ENCODE measurements at regions not wholly inside any gene's neighbourhood (a gene's known extent, or its start where the extent isn't known, plus 50 kb on each side); places are given as distances from the start of the nearest gene placed in this dataset.
"Not testable (repeated sequence)": the region's sequence is repeated elsewhere in the genome, so short reads cannot be mapped to it uniquely, and the experiment has no call there.

- TF ChIP-seq, protein P1, sequence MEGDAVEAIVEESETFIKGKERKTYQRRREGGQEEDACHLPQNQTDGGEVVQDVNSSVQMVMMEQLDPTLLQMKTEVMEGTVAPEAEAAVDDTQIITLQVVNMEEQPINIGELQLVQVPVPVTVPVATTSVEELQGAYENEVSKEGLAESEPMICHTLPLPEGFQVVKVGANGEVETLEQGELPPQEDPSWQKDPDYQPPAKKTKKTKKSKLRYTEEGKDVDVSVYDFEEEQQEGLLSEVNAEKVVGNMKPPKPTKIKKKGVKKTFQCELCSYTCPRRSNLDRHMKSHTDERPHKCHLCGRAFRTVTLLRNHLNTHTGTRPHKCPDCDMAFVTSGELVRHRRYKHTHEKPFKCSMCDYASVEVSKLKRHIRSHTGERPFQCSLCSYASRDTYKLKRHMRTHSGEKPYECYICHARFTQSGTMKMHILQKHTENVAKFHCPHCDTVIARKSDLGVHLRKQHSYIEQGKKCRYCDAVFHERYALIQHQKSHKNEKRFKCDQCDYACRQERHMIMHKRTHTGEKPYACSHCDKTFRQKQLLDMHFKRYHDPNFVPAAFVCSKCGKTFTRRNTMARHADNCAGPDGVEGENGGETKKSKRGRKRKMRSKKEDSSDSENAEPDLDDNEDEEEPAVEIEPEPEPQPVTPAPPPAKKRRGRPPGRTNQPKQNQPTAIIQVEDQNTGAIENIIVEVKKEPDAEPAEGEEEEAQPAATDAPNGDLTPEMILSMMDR (IDR thresholded peaks at IDR 0.05; ENCODE audit: insufficient read depth, low read length), result not testable (repeated sequence)
- TF ChIP-seq, protein P2, sequence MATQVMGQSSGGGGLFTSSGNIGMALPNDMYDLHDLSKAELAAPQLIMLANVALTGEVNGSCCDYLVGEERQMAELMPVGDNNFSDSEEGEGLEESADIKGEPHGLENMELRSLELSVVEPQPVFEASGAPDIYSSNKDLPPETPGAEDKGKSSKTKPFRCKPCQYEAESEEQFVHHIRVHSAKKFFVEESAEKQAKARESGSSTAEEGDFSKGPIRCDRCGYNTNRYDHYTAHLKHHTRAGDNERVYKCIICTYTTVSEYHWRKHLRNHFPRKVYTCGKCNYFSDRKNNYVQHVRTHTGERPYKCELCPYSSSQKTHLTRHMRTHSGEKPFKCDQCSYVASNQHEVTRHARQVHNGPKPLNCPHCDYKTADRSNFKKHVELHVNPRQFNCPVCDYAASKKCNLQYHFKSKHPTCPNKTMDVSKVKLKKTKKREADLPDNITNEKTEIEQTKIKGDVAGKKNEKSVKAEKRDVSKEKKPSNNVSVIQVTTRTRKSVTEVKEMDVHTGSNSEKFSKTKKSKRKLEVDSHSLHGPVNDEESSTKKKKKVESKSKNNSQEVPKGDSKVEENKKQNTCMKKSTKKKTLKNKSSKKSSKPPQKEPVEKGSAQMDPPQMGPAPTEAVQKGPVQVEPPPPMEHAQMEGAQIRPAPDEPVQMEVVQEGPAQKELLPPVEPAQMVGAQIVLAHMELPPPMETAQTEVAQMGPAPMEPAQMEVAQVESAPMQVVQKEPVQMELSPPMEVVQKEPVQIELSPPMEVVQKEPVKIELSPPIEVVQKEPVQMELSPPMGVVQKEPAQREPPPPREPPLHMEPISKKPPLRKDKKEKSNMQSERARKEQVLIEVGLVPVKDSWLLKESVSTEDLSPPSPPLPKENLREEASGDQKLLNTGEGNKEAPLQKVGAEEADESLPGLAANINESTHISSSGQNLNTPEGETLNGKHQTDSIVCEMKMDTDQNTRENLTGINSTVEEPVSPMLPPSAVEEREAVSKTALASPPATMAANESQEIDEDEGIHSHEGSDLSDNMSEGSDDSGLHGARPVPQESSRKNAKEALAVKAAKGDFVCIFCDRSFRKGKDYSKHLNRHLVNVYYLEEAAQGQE (IDR thresholded peaks at IDR 0.05; ENCODE audit: insufficient replicate concordance, low read depth), result not testable (repeated sequence)
These were observed 350.9 kb downstream of the ADGRD1 start for GRCh38 chr12:131304642-131305041.
